ENCODE measurements at regions not wholly inside any gene's neighbourhood (a gene's known extent, or its start where the extent isn't known, plus 50 kb on each side); places are given as distances from the start of the nearest gene placed in this dataset.

- intact Hi-C loops (cut with DNase I; ENCODE audit: low total_unique reads) = no loop called here
- WGBS, 2 donors = 55 to 58% methylated on average over 4 of the region's 4 CpGs
- no peak overlapping the region for H3K4me3 ChIP-seq (ENCODE audit: low read depth, poor library complexity, severe bottlenecking)
- no peak for DNase-seq (ENCODE audit: low spot score in 2 of 2)
- TF ChIP-seq CTCF (IDR thresholded peaks at IDR 0.05) (no peak), POLR2A (IDR thresholded peaks at IDR 0.05) (no peak)
These were observed 1693.4 kb upstream of the SLC39A10 start for GRCh38 chr2:193963472-193964119.

- 71 to 74% methylated on average over 1 of the region's 1 CpG for WGBS, 2 donors
- intact Hi-C loops (cut with DNase I; ENCODE audit: low total_unique reads) = no loop called here
- no peak overlapping the region for H3K4me3 ChIP-seq (ENCODE audit: low read depth, poor library complexity, severe bottlenecking)
- no peak for TF ChIP-seq CTCF (IDR thresholded peaks at IDR 0.05)
- TF ChIP-seq POLR2A (IDR thresholded peaks at IDR 0.05) = no peak
- no peak for DNase-seq (ENCODE audit: low spot score in 2 of 2)
These were observed 1710.2 kb upstream of the SLC39A10 start for GRCh38 chr2:193946806-193947205.

GRCh38 chr2:193943406-193943960 is 1713.5 kb upstream of the SLC39A10 start:
- DNase-seq (ENCODE audit: low spot score in 2 of 2) = no peak
- H3K4me3 ChIP-seq (ENCODE audit: low read depth, poor library complexity, severe bottlenecking) = no peak overlapping the region
- WGBS, 2 donors = 47 to 50% methylated on average over 4 of the region's 4 CpGs
- intact Hi-C loops (cut with DNase I; ENCODE audit: low total_unique reads) = no loop called here
- no peak for TF ChIP-seq CTCF (IDR thresholded peaks at IDR 0.05)
- no peak for TF ChIP-seq POLR2A (IDR thresholded peaks at IDR 0.05)

GRCh38 chr2:193935114-193935513 is 1721.9 kb upstream of the SLC39A10 start:
- no peak for TF ChIP-seq CTCF (IDR thresholded peaks at IDR 0.05)
- TF ChIP-seq POLR2A (IDR thresholded peaks at IDR 0.05) = no peak
- intact Hi-C loops (cut with DNase I; ENCODE audit: low total_unique reads) = no loop called here
- WGBS, 2 donors = 93% methylated on average over 3 of the region's 3 CpGs
- no peak overlapping the region for H3K4me3 ChIP-seq (ENCODE audit: low read depth, poor library complexity, severe bottlenecking)
- DNase-seq (ENCODE audit: low spot score in 2 of 2) = no peak

- no peak for TF ChIP-seq CTCF (IDR thresholded peaks at IDR 0.05)
- no peak for TF ChIP-seq POLR2A (IDR thresholded peaks at IDR 0.05)
- intact Hi-C loops (cut with DNase I; ENCODE audit: low total_unique reads) = no loop called here
- WGBS, 2 donors = 59 to 64% methylated on average over 1 of the region's 1 CpG
- no peak for DNase-seq (ENCODE audit: low spot score in 2 of 2)
- H3K4me3 ChIP-seq (ENCODE audit: low read depth, poor library complexity, severe bottlenecking) = no peak overlapping the region
These were observed 1727.9 kb upstream of the SLC39A10 start for GRCh38 chr2:193929131-193929530.

GRCh38 chr2:193907561-193907960 is 1712.8 kb upstream of the TMEFF2 start:
- TF ChIP-seq POLR2A (IDR thresholded peaks at IDR 0.05) (no peak), CTCF (IDR thresholded peaks at IDR 0.05) (no peak)
- intact Hi-C loops (cut with DNase I; ENCODE audit: low total_unique reads) = no loop called here
- no peak for DNase-seq (ENCODE audit: low spot score in 2 of 2)
- no peak overlapping the region for H3K4me3 ChIP-seq (ENCODE audit: low read depth, poor library complexity, severe bottlenecking)
- 32 to 34% methylated on average over 1 of the region's 1 CpG for WGBS, 2 donors

All from lower leg skin (tissue), 4 donors.